Spleen (tissue), 11 donors: ENCODE measurements at regions not wholly inside any gene's neighbourhood (a gene's known extent, or its start where the extent isn't known, plus 50 kb on each side); places are given as distances from the start of the nearest gene placed in this dataset.

Experiments used
- DNase-seq: peaks from one replicate; pipeline ENCODE4 v3.0.0-alpha.2; 2020
- H3K27ac ChIP-seq, 8 donors: fragments of 200-600 bp; sonication (generic) in 7 of 8; 1 replicate in 4 of 8; 2 replicates in 4 of 8; pipeline versions ENCODE4 v1.5.0 to v1.8.0; 2016 to 2021; ENCODE audit warnings: inconsistent platforms in 4 of 8, mild to moderate bottlenecking in 4 of 8, moderate library complexity in 1 of 8
- H3K27me3 ChIP-seq, 7 donors: fragments of 200-600 bp; sonication (generic) in 6 of 7; replicated peaks in 1 of 7; 1 replicate in 4 of 7; 2 replicates in 3 of 7; pipeline versions ENCODE4 v1.5.0 to v1.8.0; 2016 to 2021; ENCODE audit warnings: inconsistent platforms in 3 of 7, mild to moderate bottlenecking in 1 of 7
- H3K36me3 ChIP-seq, 6 donors: fragments of 200-600 bp; sonication (generic) in 5 of 6; 1 replicate in 4 of 6; 2 replicates in 2 of 6; pipeline versions ENCODE4 v1.5.0 to v1.8.0; 2016 to 2021; ENCODE audit warnings: inconsistent platforms in 2 of 6
- H3K4me1 ChIP-seq, 6 donors: fragments of 200-600 bp; sonication (generic) in 5 of 6; 1 replicate in 3 of 6; 2 replicates in 3 of 6; pipeline versions ENCODE4 v1.5.0 to v1.8.0; 2016 to 2021; ENCODE audit warnings: inconsistent platforms in 3 of 6
- H3K4me3 ChIP-seq, 8 donors: fragments of 200-600 bp; sonication (generic) in 7 of 8; 1 replicate in 4 of 8; 2 replicates in 4 of 8; pipeline versions ENCODE4 v1.5.0 to v1.8.0; 2016 to 2021; ENCODE audit warnings: inconsistent platforms in 4 of 8, mild to moderate bottlenecking in 4 of 8, moderate library complexity in 2 of 8
- H3K9me3 ChIP-seq, 8 donors: fragments of 200-600 bp; sonication (generic) in 7 of 8; 1 replicate in 4 of 8; 2 replicates in 4 of 8; pipeline versions ENCODE4 v1.5.0 to v1.8.0; 2016 to 2021; ENCODE audit warnings: inconsistent platforms in 4 of 8
- CTCF ChIP-seq, 11 experiments: fragments of 200-600 bp in 7 of 11; fragments of 450-650 bp in 4 of 11; sonication (generic) in 4 of 11; IDR thresholded peaks in 8 of 11; conservative IDR thresholded peaks in 3 of 11; 1 replicate in 7 of 11; 2 replicates in 4 of 11; pipeline versions ENCODE4 v1.4.0 to v1.8.0; 2016 to 2021; ENCODE audit warnings: antibody characterized with exemption in 11 of 11, inconsistent platforms in 4 of 11, mild to moderate bottlenecking in 1 of 11
- POLR2A ChIP-seq, 3 donors: fragments of 450-650 bp; IDR thresholded peaks; one replicate each; pipeline ENCODE4 v1.5.1; 2017; ENCODE audit warnings: antibody characterized with exemption in 3 of 3, mild to moderate bottlenecking in 1 of 3
- POLR2AphosphoS5 ChIP-seq, 3 donors: sonication (generic); formaldehyde crosslinking; IDR thresholded peaks; one replicate each; pipeline ENCODE4 v1.5.1; 2017; ENCODE audit warnings: antibody characterized with exemption in 3 of 3
- WGBS, 5 donors: extraction: QIAGEN DNeasy Blood & Tissue Kit in 3 of 5; methylation state at CpG; one replicate each; pipeline versions ENCODE4 v1.1.5 to v1.1.7; 2013 to 2018; 5-methylcytosine and 5-hydroxymethylcytosine counted together
- intact Hi-C: fragments of 100-400 bp; cut with DNase I; formaldehyde crosslinking; loops from one replicate; pipeline ENCODE4 v1.15.0; 2023; ENCODE audit warnings: low total_unique reads
- donor health status: healthy with polysubstance abuse.
- donor health status: DM: no; HTN: no; CAD: no; lungs with moderate emphysema.
- donor health status: DM: no; HTN: no; CAD: no.
- donor health status: Bipolar disorder and iron deficiency.
- donor health status: healthy.
- donor health status: DM: no; HTN: no; CAD: no.
- donor health status: DM: yes; HTN: yes; CAD: no.

- Histone ChIP-seq H3K4me1 (no peaks in the 10 kb centered on the region), H3K27me3 (no peaks in the 10 kb centered on the region), H3K36me3 (no peaks in the 10 kb centered on the region), H3K4me3 (no peak overlapping the region), H3K27ac (no peak overlapping the region), H3K9me3 (peaks cover 0 to 45% (median 36%) of the 10 kb centered on the region in 8 donors)
- intact Hi-C loops: no loop called here
- 33 to 74% (median 44%) methylated on average over 1 of the region's 1 CpG for WGBS, 5 donors
- DNase-seq: no peak
- TF ChIP-seq POLR2AphosphoS5 (IDR thresholded peaks at IDR 0.05) (no peak), CTCF (IDR thresholded peaks at IDR 0.05 in 8 of 11, conservative IDR thresholded peaks at IDR 0.05 in 3 of 11) (no peak), POLR2A (IDR thresholded peaks at IDR 0.05) (no peak)
These were observed 431.6 kb upstream of the PTBP2 start for GRCh38 chr1:96290033-96290432.

GRCh38 chr1:96290801-96291200 lies 430.8 kb upstream of the PTBP2 start:
- no peak overlapping the region for H3K4me3 ChIP-seq
- H3K36me3 ChIP-seq: no peaks in the 10 kb centered on the region
- no peak for DNase-seq
- peaks cover 0 to 37% (median 31%) of the 10 kb centered on the region in 8 donors for H3K9me3 ChIP-seq
- no peaks in the 10 kb centered on the region for H3K27me3 ChIP-seq
- H3K27ac ChIP-seq: no peak overlapping the region
- intact Hi-C loops: no loop called here
- no peak for TF ChIP-seq POLR2AphosphoS5 (IDR thresholded peaks at IDR 0.05)
- TF ChIP-seq POLR2A (IDR thresholded peaks at IDR 0.05): no peak
- no peak for TF ChIP-seq CTCF (IDR thresholded peaks at IDR 0.05 in 8 of 11, conservative IDR thresholded peaks at IDR 0.05 in 3 of 11)
- H3K4me1 ChIP-seq: no peaks in the 10 kb centered on the region

- no peak overlapping the region for H3K4me3 ChIP-seq
- 77 to 93% (median 85%) methylated on average over 2 of the region's 2 CpGs for WGBS, 5 donors
- H3K36me3 ChIP-seq: no peaks in the 10 kb centered on the region
- H3K9me3 ChIP-seq: peaks cover 0 to 35% (median 25%) of the 10 kb centered on the region in 8 donors
- TF ChIP-seq POLR2A (IDR thresholded peaks at IDR 0.05): no peak
- no peak for TF ChIP-seq CTCF (IDR thresholded peaks at IDR 0.05 in 8 of 11, conservative IDR thresholded peaks at IDR 0.05 in 3 of 11)
- TF ChIP-seq POLR2AphosphoS5 (IDR thresholded peaks at IDR 0.05): no peak
- H3K4me1 ChIP-seq: no peaks in the 10 kb centered on the region
- no peak for DNase-seq
- H3K27ac ChIP-seq: no peak overlapping the region
- no peaks in the 10 kb centered on the region for H3K27me3 ChIP-seq
- intact Hi-C loops: no loop called here
These were observed 430.1 kb upstream of the PTBP2 start for GRCh38 chr1:96291468-96291867.

- DNase-seq: no peak
- Histone ChIP-seq H3K36me3 (no peaks in the 10 kb centered on the region), H3K27me3 (no peaks in the 10 kb centered on the region), H3K27ac (no peak overlapping the region), H3K4me3 (no peak overlapping the region), H3K4me1 (no peaks in the 10 kb centered on the region), H3K9me3 (peaks cover 0 to 28% (median 18%) of the 10 kb centered on the region in 8 donors)
- TF ChIP-seq CTCF (IDR thresholded peaks at IDR 0.05 in 8 of 11, conservative IDR thresholded peaks at IDR 0.05 in 3 of 11): no peak
- no peak for TF ChIP-seq POLR2A (IDR thresholded peaks at IDR 0.05)
- no peak for TF ChIP-seq POLR2AphosphoS5 (IDR thresholded peaks at IDR 0.05)
- 65 to 89% (median 76%) methylated on average over 2 of the region's 2 CpGs for WGBS, 5 donors
- intact Hi-C loops: no loop called here
These were observed 429.4 kb upstream of the PTBP2 start for GRCh38 chr1:96292141-96292540.
